ENCODE measurements at regions not wholly inside any gene's neighbourhood (a gene's known extent, or its start where the extent isn't known, plus 50 kb on each side); places are given as distances from the start of the nearest gene placed in this dataset.

GRCh38 chr15:94081829-94082228 lies 149.5 kb upstream of the MCTP2 start:
- 33 to 49% methylated on average over 4 of the region's 4 CpGs for WGBS, 2 donors
- Histone ChIP-seq H3K4me1 (peaks cover 22 to 80% (median 49%) of the 10 kb centered on the region in 3 donors), H3K36me3 (no peaks in the 10 kb centered on the region), H3K9me3 (no peaks in the 10 kb centered on the region), H3K27ac (peak overlapping the region in 2 of 4 donors; percentile 79 to 88), H3K27me3 (no peaks in the 10 kb centered on the region), H3K4me3 (no peak overlapping the region)
- DNase-seq = no peak
- no peak for TF ChIP-seq POLR2A (IDR thresholded peaks at IDR 0.05)
- no peak for TF ChIP-seq CTCF (IDR thresholded peaks at IDR 0.05)
- intact Hi-C loops (cut with DNase I) = no loop called here

GRCh38 chr15:94080989-94081605 lies 150.3 kb upstream of the MCTP2 start:
- 64 to 70% methylated on average over 14 of the region's 14 CpGs for WGBS, 2 donors
- no peaks in the 10 kb centered on the region for H3K36me3 ChIP-seq
- H3K27ac ChIP-seq = peak overlapping the region; percentile 79 to 88 (median 82)
- peak overlapping the region in 3 of 4 donors; percentile 11 to 32 (median 14) for H3K4me3 ChIP-seq
- H3K27me3 ChIP-seq = no peaks in the 10 kb centered on the region
- no peak for TF ChIP-seq CTCF (IDR thresholded peaks at IDR 0.05)
- no peak for TF ChIP-seq POLR2A (IDR thresholded peaks at IDR 0.05)
- no peaks in the 10 kb centered on the region for H3K9me3 ChIP-seq
- peaks cover 22 to 77% (median 45%) of the 10 kb centered on the region in 3 donors for H3K4me1 ChIP-seq
- no peak for DNase-seq
- intact Hi-C loops (cut with DNase I) = no loop called here

- TF ChIP-seq POLR2A (IDR thresholded peaks at IDR 0.05) (no peak), CTCF (IDR thresholded peaks at IDR 0.05) (no peak)
- H3K36me3 ChIP-seq = no peaks in the 10 kb centered on the region
- intact Hi-C loops (cut with DNase I) = no loop called here
- H3K27ac ChIP-seq = peak overlapping the region; percentile 79 to 88 (median 82)
- H3K4me1 ChIP-seq = peaks cover 27 to 80% (median 49%) of the 10 kb centered on the region in 3 donors
- peak overlapping the region in 3 of 4 donors; percentile 11 to 32 (median 14) for H3K4me3 ChIP-seq
- no peak for DNase-seq
- no peaks in the 10 kb centered on the region for H3K27me3 ChIP-seq
- H3K9me3 ChIP-seq = no peaks in the 10 kb centered on the region
- WGBS, 2 donors = 20 to 31% methylated on average over 7 to 8 of the region's 8 CpGs
These were observed 150.9 kb upstream of the MCTP2 start for GRCh38 chr15:94080416-94080815.

- no peaks in the 10 kb centered on the region for H3K36me3 ChIP-seq
- intact Hi-C loops (cut with DNase I) = no loop called here
- TF ChIP-seq CTCF (IDR thresholded peaks at IDR 0.05) (no peak), POLR2A (IDR thresholded peaks at IDR 0.05) (no peak)
- peaks cover 32 to 85% (median 49%) of the 10 kb centered on the region in 3 donors for H3K4me1 ChIP-seq
- 76 to 78% methylated on average over 4 of the region's 4 CpGs for WGBS, 2 donors
- peak overlapping the region; percentile 79 to 88 (median 82) for H3K27ac ChIP-seq
- no peak overlapping the region for H3K4me3 ChIP-seq
- no peaks in the 10 kb centered on the region for H3K9me3 ChIP-seq
- DNase-seq = no peak
- no peaks in the 10 kb centered on the region for H3K27me3 ChIP-seq
These were observed 151.4 kb upstream of the MCTP2 start for GRCh38 chr15:94079968-94080367.

GRCh38 chr15:94079459-94079858 lies 151.9 kb upstream of the MCTP2 start:
- Histone ChIP-seq H3K27me3 (no peaks in the 10 kb centered on the region), H3K36me3 (no peaks in the 10 kb centered on the region), H3K4me3 (no peak overlapping the region), H3K4me1 (peaks cover 33 to 85% (median 49%) of the 10 kb centered on the region in 3 donors), H3K9me3 (no peaks in the 10 kb centered on the region), H3K27ac (peak overlapping the region; percentile 79 to 88 (median 82))
- intact Hi-C loops (cut with DNase I) = no loop called here
- no peak for DNase-seq
- WGBS, 2 donors = 46 to 51% methylated on average over 2 to 4 of the region's 4 CpGs
- TF ChIP-seq POLR2A (IDR thresholded peaks at IDR 0.05) (no peak), CTCF (IDR thresholded peaks at IDR 0.05) (no peak)
